ENCODE measurements at regions not wholly inside any gene's neighbourhood (a gene's known extent, or its start where the extent isn't known, plus 50 kb on each side); places are given as distances from the start of the nearest gene placed in this dataset.

GRCh38 chr5:8333485-8333884, 464.5 kb downstream of the MTRR start:
- TF ChIP-seq EZH2phosphoT487 (IDR thresholded peaks at IDR 0.05; ENCODE audit: low read depth), result no peak
- TF ChIP-seq CTCF (IDR thresholded peaks at IDR 0.05; ENCODE audit: low read depth, low read length), result no peak
